D721Med (cell line): ENCODE measurements at regions not wholly inside any gene's neighbourhood (a gene's known extent, or its start where the extent isn't known, plus 50 kb on each side); places are given as distances from the start of the nearest gene placed in this dataset.

Experiments
- DNase-seq: peaks from one replicate; pipeline ENCODE4 v3.0.0; 2011; ENCODE audit warnings: low spot score; ENCODE audit not compliant: insufficient read length
- FAIRE-seq: peaks from 2 replicates; lab custom pipeline; 2011; peaks lifted over from hg19 to GRCh38; lab: Jason Lieb, UNC
- TF ChIP-seq, protein P1 (sequence below): IDR thresholded peaks from 2 replicates; pipeline ENCODE4 v1.5.1; 2012; ENCODE audit warnings: mild to moderate bottlenecking, control low read depth; ENCODE audit not compliant: insufficient read depth; ENCODE audit errors: missing control alignments

DNA sequence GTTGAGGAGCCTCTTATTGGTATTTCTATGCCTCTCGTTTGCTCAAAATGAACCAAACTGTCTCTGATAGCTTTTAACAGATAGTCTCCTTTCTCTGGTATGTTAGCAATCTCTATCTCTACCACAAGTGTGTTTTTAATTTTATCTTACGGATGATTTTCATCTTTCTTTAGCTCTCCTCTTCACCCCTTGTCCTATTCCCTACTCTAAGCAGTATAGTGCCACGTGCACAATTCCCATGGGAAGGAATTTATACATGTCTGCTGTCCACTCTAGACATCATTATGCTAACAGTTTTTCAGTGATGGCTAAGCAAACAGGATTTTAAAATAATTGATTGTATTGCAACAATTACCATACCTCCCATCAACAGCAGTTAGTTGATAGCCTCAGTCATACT is 177.3 kb downstream of the CYB561 start:
- TF ChIP-seq, protein P1, sequence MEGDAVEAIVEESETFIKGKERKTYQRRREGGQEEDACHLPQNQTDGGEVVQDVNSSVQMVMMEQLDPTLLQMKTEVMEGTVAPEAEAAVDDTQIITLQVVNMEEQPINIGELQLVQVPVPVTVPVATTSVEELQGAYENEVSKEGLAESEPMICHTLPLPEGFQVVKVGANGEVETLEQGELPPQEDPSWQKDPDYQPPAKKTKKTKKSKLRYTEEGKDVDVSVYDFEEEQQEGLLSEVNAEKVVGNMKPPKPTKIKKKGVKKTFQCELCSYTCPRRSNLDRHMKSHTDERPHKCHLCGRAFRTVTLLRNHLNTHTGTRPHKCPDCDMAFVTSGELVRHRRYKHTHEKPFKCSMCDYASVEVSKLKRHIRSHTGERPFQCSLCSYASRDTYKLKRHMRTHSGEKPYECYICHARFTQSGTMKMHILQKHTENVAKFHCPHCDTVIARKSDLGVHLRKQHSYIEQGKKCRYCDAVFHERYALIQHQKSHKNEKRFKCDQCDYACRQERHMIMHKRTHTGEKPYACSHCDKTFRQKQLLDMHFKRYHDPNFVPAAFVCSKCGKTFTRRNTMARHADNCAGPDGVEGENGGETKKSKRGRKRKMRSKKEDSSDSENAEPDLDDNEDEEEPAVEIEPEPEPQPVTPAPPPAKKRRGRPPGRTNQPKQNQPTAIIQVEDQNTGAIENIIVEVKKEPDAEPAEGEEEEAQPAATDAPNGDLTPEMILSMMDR, result no peak
- FAIRE-seq (no peak), DNase-seq (no peak)

DNA sequence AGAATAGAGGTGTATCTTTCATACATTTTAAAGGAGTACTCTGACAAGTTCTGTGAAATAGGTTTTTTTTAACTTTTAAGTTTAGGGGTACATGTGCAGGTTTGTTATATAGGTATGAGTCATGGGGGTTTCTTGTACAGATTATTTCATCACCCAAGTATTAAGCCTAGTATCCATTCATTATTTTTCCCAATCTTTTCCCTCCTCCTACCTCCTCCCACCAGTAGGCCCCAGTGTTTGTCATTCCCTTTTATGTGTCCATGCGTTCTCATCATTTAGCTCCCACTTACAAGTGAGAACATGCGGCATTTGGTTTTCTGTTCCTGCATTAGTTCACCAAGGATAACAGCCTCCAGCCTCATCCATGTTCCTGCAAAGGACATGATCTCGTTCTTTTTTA is 175.5 kb downstream of the CYB561 start:
- FAIRE-seq (no peak), DNase-seq (no peak)
- TF ChIP-seq, protein P1, result no peak

DNA sequence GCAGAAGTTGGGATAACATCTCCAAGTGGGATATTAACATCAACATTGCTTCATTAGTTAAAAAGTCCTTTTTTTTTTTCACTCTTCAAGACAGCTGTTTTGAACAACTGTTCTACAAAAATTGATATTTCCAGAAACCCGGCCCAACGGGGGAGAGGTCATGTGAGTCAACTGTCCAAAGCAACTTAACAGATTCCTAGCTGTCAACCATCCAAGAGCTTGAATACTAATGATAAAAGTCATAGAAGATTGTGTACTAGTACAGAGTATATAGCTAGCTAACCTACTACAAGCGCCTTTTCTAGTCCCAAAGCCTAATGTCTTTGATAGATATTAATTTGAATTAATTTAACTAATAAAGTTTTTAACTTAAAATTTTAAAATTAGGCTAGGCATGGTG is 172.0 kb downstream of the CYB561 start:
- TF ChIP-seq, protein P1, result no peak
- DNase-seq (no peak), FAIRE-seq (no peak)

- DNase-seq, result no peak
- no peak for FAIRE-seq
- TF ChIP-seq, protein P1, result no peak
These were observed 170.7 kb downstream of the CYB561 start for GRCh38 chr17:63275318-63275970.

- TF ChIP-seq, protein P1, result no peak
- DNase-seq (no peak), FAIRE-seq (no peak)
These were observed 169.9 kb downstream of the CYB561 start for GRCh38 chr17:63275971-63276745.

DNA sequence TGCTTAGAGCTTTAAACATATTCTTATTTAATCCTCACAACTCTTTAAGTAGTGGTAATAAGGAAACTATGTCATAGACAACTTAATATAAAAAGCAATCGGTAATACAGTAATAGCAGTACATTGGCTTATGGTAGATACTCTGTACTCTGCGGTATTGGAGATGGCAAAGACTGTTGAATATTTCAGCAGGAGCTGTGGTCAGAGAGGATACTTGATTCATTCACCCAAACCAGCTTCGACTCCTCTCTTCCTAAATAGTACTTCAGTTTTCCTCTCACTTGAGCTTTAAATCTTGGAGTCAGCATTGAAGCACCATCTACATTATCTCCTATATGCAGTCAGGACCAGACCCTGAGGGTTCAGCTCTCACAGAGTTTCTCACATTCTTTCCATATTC is 169.3 kb downstream of the CYB561 start:
- TF ChIP-seq, protein P1, result no peak
- no peak for DNase-seq
- no peak for FAIRE-seq

- TF ChIP-seq, protein P1, result no peak
- FAIRE-seq (no peak), DNase-seq (no peak)
These were observed 168.5 kb downstream of the CYB561 start for GRCh38 chr17:63277629-63278028.
